DMS153 (cell line): ENCODE measurements at regions not wholly inside any gene's neighbourhood (a gene's known extent, or its start where the extent isn't known, plus 50 kb on each side); places are given as distances from the start of the nearest gene placed in this dataset.
"Not testable (repeated sequence)": the region's sequence is repeated elsewhere in the genome, so short reads cannot be mapped to it uniquely, and the experiment has no call there.

ENCODE experiments used
- DNase-seq: peaks from one replicate; lab custom pipeline; 2025; lab: John Stamatoyannopoulos, UW

DNA sequence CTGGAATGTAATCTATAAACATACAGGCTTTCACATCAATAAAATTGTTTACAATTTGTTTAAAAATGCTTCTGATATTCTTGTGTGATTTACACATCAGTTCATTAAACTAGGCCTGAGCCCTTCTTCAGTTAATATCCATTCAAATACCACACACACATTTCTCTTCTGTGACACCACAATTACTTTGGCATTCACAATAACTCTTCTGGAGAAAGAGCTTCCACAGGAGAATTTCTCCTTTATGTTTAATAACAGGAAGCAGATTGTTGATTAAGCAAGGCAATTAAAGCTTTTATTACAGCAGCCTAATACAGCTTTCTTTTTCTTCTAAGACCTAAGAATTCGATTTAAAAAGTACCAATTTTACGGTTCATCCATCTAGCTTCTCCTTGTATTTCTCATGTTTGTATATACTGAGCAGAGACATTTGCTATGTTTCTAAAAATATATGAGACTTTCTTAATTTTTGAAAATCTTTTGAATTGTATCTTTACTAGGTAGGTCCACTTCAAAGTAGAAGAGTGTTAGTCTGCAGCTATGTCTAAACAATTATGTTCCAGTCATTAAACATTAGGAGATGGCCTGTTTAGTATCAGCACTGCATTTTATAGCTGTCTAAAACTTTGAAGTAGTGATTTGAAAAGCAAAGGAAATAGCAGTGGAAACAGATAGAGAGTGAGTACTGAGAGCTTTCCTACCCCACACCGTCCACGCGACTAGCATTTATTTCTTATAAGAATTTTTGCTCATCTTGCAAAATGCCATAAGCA, 511.1 kb upstream of the UBE2E2 start:
- no peak for DNase-seq

DNA sequence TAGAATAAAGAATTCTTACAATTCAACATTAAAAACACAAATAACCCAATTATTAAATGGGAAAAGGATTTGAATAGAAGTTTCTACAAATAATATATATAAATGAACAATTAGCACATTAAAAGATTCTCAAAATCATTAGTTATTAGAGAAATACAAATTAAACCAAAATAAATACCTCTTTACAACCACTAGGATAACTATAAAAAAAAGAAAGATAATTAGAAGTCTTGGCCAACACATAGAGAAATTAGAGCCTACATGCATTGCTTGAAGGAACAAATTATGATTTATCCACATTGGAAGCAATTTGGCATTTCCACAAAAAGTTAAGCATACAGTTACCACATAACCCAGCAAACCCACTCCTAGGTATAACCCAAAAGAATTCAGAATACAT, 502.3 kb upstream of the UBE2E2 start:
- DNase-seq = no peak

- DNase-seq = no peak
Observed at GRCh38 chr3:22704166-22704565, 499.0 kb upstream of the UBE2E2 start.

DNA sequence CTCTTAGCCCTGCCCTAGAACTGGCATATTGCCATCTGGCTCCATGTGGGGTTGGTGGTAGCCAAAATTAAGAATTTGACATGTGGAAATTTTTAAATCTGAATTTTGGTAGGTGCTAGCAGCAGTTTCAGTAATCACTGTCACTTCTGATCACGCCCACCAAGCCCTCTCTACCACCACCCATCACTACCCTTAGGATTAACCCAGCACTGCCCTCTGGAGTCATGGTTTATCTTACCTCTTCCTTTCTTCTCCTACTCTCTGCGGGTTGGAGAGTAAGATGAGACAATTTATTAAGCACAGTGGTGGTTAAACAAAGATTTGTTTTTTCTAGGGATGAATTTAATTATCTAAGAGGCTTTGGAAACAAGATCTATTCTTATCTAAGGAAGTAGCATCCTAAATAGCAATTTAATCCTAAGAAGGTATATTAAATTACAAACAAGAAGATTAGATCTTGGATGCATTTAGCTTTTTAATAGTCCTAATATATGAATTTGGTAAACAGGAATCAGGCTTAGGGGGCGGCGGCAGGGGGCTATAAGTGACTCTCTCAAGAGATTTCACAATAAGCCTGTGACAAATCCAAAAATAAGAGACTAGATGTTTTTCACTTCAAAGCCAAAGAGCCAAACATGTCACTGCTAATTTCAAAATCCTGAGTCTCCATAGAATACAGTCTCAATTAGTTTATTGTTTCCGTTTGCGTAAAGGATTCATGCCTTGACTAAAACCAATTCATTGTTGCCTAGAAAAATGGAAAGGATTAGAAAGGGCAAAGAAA, 498.4 kb upstream of the UBE2E2 start:
- DNase-seq = no peak

- DNase-seq = not testable (repeated sequence)
Observed at GRCh38 chr3:22706922-22707321, 496.2 kb upstream of the UBE2E2 start.

DNA sequence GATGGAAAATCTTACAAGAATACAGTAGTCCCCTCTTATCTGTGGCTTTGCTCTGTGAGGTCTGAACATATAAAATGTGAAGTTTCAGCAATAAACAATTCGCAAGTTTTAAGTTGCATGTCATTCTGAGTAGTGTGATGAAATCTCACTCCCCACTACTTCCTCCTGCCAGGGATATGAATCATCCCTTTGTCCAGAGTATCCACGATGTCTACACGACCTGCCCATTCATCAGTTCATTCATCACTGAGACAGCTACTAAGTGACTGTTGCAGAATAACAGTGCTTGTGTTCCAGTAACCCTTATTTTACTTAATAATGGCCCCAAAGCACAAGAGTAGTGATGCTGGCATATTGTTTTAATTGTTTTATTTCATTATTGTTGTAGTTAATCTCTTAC, 489.2 kb upstream of the UBE2E2 start:
- peak; percentile 9 for DNase-seq

DNA sequence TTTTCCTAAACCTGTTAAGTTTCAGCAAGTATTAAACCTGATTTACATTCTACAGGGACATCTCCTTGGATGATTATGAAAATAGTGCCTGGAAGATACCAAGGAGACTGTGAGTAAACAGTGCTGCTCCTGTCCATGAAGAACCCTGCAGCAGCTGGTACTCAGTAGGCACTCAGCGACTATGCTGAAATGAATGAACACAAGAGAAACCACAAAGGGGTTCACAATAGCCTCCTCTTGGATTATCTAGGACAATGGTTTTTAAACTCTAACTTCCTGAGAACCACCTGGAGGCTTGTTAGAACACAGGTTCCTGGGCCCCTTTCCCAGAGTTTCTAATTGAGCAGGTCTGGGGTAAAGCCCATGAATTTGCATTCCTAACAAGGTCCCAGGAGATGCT, 488.4 kb upstream of the UBE2E2 start:
- peak; percentile 45 for DNase-seq

DNA sequence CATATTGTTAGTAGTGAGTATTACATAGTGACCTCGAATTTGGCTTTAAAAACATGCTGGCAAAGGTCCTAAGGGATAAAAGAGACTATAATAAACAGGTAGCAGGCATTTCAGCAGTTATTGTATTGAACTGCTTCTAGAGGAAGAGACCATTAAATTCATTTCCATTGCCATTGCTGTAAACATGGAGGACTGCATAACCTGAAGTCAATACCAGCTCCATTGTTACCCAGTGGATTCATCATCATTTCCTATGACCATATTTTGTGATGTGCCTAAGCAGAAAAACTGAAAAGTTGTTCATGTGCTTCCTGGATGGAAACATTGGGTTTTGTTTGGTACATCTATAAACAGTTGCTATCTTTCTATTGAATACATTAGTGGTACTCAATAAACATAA, 482.5 kb upstream of the UBE2E2 start:
- peak; percentile 65 for DNase-seq

DNA sequence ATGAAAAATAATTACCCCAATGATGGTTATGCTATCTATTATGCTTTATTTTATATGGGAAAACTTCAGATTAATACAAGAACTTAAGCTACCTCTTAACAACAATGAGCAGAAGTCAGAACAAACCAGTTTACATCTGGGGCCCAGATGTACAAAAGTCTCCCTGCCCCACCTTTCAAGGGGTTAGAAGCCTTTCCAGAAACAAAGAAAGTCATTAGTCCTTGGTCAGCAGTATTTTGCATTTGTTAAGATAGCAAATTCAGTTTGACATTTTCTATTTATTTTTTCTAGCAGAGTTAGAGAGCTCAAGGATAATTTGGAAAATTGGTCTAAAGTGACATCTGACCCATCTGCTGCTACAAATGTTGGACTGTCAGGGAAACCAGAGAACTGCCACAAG, 478.7 kb upstream of the UBE2E2 start:
- no peak for DNase-seq

- DNase-seq = no peak
Observed at GRCh38 chr3:22728406-22728805, 474.7 kb upstream of the UBE2E2 start.

DNA sequence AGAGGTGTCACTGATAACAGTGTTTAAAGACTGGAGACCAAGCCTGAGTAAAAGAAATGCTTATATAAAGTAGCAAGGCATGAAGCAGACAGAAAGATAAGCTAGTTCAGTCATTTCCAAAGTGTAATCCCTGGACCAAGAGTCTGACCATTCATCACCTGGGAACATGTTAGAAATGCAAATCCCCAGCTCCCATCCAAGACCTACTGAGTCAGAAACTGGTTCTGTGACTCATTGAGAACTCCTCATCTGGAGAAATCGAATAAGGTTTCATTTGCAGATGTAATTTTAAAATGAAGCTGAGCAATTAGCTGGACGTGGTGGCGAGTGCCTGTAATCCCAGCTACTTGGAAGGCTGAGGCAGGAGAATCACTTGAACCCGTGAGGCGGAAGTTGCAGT, 473.9 kb upstream of the UBE2E2 start:
- DNase-seq = no peak

DNA sequence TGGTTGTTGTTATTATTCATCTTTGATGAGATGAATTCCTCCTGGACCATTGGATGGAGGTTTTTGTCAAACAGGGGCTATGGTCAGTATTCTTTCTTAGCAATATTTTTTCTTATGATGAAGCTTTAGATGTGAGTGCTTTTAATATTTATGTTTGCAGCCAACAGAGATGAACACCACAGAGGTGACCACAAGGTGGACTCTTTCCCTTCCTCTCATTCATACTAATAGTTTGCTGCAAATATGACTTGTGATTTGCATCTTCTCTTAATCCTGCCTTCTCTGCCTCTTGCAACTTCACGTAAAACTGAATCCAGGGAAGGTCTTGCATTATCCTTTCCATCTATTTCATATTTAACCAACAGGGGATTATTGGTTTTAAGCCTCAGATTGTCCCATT, 473.1 kb upstream of the UBE2E2 start:
- DNase-seq = no peak

DNA sequence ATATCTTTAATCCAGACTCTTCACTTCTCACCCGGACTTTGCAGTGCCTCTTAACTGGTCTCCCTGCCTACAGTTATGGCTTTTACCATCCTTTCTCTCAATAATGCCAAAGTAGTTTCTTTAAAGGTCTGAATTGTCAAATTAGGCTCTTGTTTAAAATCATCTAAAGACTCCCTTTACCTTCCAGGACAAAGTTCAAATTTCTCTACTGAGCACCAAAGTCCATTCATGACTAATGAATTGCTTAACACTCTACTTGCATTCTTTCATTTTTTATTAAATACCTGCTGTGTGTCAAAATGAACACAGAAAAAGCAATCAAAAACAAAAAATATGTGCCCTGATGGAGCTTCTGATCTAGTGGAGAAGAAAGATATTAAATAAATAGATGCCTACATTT, 472.4 kb upstream of the UBE2E2 start:
- DNase-seq = no peak

GRCh38 chr3:22731901-22732300, 471.2 kb upstream of the UBE2E2 start:
- DNase-seq = no peak

DNA sequence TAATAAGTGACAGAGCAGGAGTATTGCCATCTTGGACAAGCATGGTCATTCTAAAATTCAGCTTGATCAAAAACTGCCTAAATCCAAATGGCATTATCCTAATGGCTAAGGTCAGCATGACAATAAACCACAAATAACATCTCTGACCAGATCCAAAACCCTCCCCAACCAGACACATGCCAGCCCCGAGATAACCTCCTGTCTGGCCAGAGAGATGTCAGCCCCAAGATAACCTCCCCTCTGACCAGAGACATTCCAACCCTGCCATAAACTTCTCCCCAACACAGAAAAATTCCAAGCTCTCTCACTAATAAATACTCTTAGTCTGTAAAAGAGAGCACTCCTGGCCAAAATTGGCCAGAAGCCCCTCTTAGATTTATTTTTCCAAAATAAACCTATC, 470.5 kb upstream of the UBE2E2 start:
- DNase-seq = no peak

- DNase-seq = peak; percentile 89
Observed at GRCh38 chr3:22734207-22734606, 468.9 kb upstream of the UBE2E2 start.

DNA sequence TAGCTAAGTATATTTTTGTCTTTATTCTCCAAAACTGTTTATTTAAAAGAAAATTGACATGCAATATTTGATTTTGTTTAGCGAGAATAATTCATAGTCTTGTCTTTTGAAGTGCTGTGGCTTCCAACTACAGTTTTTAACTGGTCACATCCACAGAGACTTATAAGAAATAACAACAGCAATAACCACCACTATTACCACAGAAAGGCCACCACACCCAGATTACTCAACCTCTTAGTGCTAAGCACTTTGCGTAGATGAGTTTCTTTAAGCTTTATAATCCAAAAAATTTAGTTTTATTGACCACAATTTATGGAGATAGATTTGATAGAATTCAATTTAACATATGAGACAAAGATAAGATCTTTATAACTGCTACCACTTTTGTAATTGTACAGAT, 468.4 kb upstream of the UBE2E2 start:
- DNase-seq = no peak

DNA sequence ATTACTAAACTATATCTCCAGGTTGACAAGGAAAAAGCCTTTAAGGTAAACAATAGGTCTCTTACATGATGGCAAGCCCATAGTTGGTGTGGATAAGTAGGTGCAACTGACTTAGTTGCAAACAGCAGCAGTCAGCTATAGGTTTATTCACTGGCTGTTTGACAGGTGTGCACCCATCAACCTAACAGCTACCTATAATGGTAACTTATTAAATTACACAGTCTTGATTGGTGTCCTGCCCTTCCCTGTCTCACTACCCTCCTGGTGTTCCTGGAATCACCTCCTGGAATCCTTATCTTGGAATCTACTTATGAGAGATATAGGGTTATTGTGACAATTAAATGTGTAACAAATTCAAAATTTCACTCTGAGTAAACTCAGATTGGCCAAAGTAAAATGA, 467.8 kb upstream of the UBE2E2 start:
- DNase-seq = no peak

GRCh38 chr3:22743386-22743785, 459.7 kb upstream of the UBE2E2 start:
- not testable (repeated sequence) for DNase-seq

DNA sequence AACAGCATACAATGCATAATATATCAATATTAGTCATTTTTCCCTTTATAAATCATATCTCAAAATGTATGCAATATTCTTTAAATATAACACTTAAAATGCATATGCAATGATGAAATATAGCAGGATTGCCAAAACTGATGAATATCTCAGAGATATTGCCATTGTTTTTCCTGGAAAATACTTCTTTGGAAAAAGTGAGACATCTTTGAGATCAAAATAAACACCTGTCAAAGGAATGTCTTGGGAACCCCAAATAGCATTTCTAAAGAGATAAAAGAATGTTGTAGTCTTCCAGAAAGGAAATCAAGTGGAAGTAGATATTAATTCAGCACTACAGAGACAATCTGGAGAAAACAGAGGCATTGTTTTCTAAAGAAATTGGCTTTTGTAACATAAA, 457.8 kb upstream of the UBE2E2 start:
- no peak for DNase-seq

GRCh38 chr3:22746221-22746620, 456.9 kb upstream of the UBE2E2 start:
- no peak for DNase-seq

GRCh38 chr3:22748453-22749045, 454.6 kb upstream of the UBE2E2 start:
- DNase-seq = no peak

DNA sequence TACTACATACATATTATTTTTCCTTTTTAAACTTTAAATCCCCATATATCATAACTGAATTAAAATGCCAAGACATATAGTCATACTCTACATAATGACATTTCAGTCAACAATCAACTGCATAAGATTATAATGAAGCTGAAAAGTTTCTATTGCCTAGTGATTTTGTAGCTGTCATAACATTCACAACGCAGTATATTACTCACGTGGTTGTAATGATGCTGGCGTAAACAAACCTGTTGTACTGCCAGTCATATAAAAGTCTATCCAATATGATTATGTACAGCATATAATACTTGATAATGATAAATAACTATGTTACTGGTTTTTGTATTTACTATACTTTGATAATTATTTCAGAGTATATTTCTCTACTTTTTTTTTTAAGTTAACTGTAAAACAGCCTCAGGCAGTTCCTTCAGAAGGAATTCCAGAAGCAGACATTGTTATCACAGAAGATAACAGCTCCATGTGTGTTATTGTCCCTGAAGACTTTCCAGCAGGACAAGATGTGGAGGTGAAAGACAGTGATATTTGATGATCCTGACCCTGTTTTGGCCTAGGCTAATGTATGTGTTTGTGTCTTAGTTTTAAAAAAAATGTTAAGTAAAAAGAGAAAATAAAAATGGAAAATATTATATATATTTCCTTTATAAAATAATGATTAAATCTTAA, 443.4 kb upstream of the UBE2E2 start:
- DNase-seq = no peak
